Stimulated activated naive CD8-positive, alpha-beta T cell treated with anti-CD3 and anti-CD28 coated beads, Interleukin-15, Interleukin-2, amounts not matched to agents 100 U/mL and 50 U/mL, for 24 hours (primary cell): ENCODE measurements at regions not wholly inside any gene's neighbourhood (a gene's known extent, or its start where the extent isn't known, plus 50 kb on each side); places are given as distances from the start of the nearest gene placed in this dataset.

Experiments
- ATAC-seq: fragments of 150-1000 bp; cut with Tn5 transposase; one replicate; pipeline ENCODE4 v1.10.0; 2021
- DNase-seq: peaks from one replicate; pipeline ENCODE4 v3.0.0; 2021

DNA sequence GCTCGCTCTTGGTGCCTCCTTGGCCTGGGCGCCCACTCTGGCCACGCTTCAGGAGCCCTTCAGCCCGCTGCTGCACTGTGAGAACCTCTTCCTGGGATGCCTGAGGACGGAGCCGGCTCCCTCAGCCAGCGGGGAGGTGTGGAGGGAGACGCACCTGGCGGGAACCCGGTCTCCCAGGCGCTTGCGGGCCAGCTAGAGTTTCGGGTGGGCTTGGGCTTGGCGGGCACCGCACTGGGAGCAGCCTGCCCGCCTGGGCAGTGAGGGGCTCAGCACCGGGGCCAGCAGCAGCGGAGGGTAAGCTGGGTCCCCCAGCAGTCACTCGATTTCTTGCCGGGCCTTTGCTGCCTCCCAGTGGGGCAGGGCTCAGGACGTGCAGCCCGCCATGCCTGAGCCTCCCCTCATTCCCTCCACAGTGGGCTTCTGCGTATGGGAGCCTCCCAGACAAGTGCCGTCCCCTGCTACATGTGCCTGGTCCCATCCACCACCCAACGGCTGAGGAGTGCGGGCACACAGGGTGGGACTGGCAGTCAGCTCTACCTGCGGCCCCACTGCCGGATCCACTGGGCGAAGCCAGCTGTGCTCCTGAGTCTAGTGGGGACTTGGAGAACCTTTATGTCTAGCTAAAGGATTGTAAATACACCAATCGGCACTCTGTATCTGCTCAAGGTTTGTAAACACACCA, 708.7 kb downstream of the VGLL3 start:
- ATAC-seq, result no peak
- no peak for DNase-seq

- ATAC-seq (no peak), DNase-seq (no peak)
These were observed 721.4 kb downstream of the VGLL3 start for GRCh38 chr3:86269364-86270155.

DNA sequence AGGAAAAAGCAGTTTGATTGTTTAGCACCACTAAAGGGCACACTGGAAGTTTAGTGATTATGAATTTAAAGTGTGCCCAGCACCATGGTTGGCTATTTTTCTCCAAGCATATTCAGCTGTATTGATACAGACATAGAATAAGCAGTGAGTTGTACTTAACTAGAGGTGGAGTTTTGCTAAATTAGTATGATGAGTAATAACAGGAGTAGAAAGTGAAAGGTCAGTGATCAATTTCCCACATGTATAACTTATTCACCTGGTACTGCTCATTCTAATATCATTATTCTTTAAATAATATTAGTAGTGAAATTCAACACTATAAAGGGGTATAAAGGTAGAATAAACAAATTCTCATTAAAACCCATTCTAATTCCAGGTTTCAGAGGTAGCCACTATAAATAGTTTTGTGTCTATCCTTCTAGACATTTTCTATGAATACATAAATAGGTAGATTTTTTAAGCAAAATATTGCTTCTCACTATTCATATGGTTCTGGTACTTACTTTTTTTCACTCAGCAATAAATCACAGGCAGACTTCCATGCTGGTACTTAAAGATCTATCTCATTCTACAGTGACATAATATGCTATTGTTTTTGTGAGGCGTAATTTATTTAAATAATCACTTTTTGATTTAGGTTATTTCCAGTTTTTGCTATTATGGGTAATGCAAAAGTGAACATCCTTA, 732.9 kb downstream of the VGLL3 start:
- ATAC-seq (no peak), DNase-seq (no peak)

DNA sequence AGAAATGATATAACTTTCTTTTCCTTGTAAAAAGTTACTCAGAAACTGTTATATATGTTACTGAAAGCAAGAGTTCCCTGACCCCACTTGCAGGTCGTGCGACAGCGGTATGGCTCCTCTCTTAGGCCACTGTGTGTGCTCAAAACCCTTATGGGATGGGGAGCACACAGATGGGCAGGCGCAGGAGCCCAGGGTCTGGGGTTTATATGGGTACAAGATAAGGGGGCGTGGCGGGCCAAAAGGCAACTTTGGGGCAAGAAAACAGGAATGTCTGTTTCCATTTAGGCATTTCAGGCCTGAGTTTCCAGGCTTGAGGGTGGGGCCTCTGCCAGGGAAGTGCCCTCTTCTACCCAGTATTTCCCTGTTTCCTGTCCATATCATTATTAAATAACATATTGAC, 736.5 kb downstream of the VGLL3 start:
- ATAC-seq (no peak), DNase-seq (no peak)

DNA sequence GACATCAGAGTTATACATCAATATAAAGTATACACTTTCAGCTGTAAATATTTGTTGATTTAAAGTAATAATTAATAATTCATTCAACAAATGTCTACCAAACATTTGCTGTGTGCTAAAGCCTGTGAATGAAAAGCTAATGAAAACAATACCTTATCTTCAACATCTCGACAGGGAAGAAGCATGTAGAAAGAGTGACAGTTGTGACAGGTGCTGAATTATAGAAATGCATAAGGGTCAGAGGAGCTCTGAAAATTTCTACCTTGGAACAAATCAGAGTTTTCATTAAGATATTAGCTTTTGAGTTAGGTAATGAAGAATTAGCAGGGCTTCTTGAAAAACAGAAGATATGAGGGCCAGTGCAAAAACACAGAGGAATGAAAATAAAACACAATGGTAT, 739.2 kb downstream of the VGLL3 start:
- DNase-seq (no peak), ATAC-seq (no peak)

DNA sequence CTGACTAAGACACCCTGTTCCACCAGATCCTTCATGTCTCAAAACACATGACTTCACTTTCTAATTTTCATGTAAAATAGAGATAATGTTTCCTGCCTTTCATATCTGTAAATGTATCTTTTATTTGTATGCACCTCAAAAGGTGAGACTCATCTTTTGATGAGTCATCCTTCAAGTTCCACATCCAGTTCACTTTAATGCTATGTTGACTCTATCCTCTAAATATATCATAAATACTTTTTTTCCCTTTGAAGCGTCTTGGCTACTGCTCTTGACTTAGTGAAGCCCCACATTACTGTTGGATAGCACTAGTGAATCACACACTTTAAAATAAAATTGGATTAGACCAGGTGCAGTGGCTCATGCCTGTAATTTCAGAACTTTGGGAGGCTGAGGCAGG, 741.1 kb downstream of the VGLL3 start:
- ATAC-seq (no peak), DNase-seq (no peak)

GRCh38 chr3:86245360-86245759, 745.6 kb downstream of the VGLL3 start:
- ATAC-seq, result no peak
- no peak for DNase-seq

DNA sequence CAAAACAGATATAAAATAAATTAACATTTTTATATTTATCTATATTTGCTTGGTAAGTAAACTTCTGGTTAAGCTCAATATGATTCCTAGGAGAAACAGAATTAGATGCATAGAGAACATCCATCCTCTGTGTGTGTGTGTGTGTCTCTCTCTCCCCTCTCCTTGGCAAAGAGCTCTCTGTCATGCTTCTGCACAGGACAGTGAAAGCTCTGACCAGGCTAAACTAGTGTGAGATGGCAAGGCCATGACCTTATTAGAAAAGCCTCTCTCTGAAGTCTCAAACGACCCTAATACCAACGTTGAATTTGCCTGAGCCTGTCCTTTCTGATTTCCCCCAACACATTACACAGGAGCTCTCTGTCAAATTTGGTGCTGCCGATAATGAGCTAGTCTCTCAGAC, 746.0 kb downstream of the VGLL3 start:
- ATAC-seq, result no peak

DNA sequence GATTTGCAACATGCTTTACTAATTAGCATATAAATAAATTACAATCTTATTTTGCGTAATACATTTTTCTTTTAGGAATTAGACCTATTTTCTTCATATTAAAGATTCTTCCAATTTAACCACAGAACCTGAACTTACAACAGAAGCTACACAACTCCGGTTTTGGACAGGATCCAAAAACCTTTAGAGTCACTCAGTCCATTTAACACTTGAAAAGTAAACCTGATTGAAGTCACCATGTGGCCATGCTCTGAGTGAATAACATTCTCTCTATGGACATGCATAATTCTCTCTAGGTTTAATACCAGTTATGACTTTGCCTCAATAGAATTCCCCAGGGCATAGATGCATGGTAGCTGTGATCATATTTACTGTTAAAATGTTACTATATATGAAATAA, 751.0 kb downstream of the VGLL3 start:
- ATAC-seq (no peak), DNase-seq (no peak)

More for the DNA sequence above, 746.0 kb downstream of the VGLL3 start:
- DNase-seq, result no peak

- ATAC-seq, result no peak
- DNase-seq, result no peak
These were observed 756.3 kb downstream of the VGLL3 start for GRCh38 chr3:86234506-86235254.

DNA sequence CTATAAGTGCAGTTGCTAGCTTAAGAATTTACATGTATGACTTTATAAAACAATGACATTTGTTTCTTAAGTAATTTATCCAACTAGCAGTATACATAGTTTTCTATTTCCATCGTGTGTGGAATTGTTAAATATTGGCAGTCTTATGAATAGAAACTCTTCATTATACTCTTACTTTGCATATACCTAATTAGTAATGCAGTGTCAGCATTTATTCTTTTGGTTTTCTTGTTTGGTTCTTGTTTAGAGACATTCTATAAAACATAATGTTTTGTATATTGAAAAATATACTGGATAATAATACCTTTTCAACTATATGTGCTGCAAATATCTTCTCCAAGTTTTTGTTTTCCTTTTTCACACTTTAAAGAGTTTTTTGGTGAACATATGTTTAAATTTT, 760.2 kb downstream of the VGLL3 start:
- no peak for ATAC-seq
- no peak for DNase-seq

DNA sequence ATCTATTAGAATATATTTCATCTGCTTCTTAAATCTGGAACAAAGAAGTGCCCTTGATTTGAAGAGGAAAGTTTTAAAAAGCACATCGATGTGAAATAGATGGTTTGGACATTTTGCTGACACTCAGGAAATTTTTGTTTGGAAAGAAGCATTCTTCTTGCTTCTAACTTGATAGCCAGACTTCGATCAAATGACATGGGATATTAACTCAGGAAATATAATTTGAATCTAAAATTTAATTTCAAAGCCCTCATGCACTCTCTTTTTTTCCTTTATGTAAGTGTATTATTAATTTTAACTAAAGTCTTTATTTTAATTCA, 761.2 kb downstream of the VGLL3 start:
- ATAC-seq, result no peak

DNA sequence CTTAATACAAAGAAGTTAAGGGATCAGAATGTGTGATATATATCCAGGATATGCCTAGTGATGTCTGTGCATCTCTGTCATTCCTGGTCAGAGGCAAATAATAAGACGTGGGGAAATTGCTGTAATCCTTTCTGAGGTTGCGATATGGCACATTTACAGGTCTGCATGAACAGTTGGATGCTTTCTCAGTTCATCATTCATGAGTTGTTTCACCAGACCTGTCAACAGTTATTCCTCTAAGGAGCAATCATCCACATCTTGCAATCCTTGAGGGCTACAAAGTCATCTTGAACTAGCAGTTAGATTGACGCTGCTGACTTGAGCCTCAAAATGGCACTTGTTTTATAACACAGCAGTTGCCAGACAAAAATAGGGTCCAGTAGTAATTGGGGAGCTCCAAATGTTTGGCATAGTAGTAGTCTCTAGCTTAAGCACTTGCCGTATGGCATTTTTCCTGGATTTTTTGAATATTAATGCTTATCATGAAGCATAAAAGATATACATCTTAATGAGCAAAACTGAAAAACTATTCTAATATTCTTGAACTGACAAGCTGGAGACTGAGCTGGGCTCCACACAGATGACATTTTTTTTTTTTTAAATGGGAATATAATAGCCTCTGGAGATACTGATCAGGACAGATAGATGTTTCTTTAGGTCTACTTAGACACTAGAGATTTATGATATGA, 761.7 kb downstream of the VGLL3 start:
- ATAC-seq (no peak), DNase-seq (no peak)

More for the DNA sequence above, 761.2 kb downstream of the VGLL3 start:
- DNase-seq, result no peak

- ATAC-seq, result no peak
- no peak for DNase-seq
These were observed 762.8 kb downstream of the VGLL3 start for GRCh38 chr3:86228101-86228500.

- DNase-seq (no peak), ATAC-seq (no peak)
These were observed 765.5 kb downstream of the VGLL3 start for GRCh38 chr3:86225461-86225860.

DNA sequence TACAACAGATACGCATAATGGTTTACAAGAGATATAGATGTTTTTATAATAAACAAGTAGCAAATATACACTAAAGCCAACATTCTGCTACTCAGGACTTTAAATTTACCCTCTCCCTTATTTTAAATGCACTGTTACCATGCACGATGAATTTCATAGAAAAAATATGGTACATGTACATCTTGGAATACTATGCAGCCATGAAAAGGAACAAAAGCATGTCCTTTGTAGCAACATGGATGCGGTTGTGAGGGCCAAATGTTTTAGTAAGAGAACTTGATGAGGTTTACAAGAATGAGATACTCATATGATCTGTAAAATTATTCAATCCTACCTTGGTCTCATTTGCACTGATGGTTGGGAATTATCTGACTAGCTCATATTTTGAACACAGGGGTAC, 769.3 kb downstream of the VGLL3 start:
- DNase-seq, result no peak
- ATAC-seq, result no peak

DNA sequence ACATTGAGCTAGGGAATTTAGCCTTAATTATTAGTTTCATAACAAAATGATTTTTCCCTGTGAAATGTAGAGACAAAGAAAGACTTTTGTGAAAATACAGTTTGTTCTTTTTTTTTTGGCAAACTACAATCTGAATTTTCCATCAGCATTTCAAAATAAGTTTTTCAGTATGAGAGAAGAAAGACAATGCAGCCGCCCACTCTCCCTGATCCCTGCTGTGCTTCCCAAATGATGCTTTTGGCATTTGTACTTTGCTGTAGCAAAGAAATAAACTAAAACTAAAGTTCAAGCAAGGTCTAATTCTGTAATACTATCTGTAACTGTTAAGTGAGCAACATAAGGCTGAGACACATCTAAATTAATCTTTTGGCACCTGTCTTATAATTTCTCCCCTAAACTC, 782.2 kb downstream of the VGLL3 start:
- ATAC-seq, result no peak

DNA sequence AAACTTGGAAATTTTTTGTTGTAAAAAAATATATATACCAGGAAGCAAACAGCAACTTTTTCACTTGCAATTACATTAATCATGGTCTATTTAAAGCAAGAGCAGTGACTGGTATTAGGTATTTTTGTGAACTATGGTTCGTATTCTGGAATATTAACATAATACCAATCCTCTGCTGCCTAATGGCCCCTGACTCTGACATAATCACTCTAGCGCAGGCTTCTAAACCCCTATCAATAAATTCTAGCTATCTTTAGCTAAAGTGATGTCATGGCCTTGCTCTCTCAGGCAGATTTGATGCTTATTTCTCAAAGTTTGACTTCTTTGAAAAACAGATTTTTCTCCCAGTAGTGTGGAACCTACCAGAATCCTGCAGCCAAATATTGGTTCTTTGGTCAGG, 808.3 kb downstream of the VGLL3 start:
- DNase-seq (no peak), ATAC-seq (no peak)

More for the DNA sequence above, 782.2 kb downstream of the VGLL3 start:
- DNase-seq, result no peak

DNA sequence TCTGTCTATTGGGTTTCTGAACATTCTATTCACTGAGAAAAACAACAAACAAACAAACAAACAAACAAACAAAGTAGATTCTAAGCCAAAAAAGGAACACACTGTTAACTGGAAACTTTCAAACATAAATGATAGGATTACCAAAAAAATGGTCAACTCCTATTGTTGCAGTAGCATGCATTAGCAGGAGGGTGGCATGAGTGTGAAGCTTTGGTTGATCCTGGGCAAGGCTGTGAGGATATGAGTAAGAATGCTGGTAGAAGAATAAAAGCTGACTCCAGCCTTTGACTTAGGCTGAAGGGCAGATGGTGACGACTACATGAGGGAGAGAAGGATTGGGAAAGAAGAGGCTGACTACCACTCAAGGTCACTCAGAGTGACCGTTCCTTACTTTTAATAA, 810.3 kb downstream of the VGLL3 start:
- no peak for ATAC-seq
- DNase-seq, result no peak

GRCh38 chr3:86178095-86178494, 812.9 kb downstream of the VGLL3 start:
- DNase-seq (no peak), ATAC-seq (no peak)

- DNase-seq (no peak), ATAC-seq (no peak)
These were observed 814.5 kb downstream of the VGLL3 start for GRCh38 chr3:86176445-86176784.
